Adrenal gland (tissue), 9 donors: ENCODE measurements at regions not wholly inside any gene's neighbourhood (a gene's known extent, or its start where the extent isn't known, plus 50 kb on each side); places are given as distances from the start of the nearest gene placed in this dataset.

ENCODE experiments used
- DNase-seq, 7 donors: peaks; one replicate each; pipeline ENCODE4 v3.0.0-alpha.2; 2019 to 2020
- H3K27ac ChIP-seq, 5 donors: fragments of 200-600 bp; sonication (generic) in 4 of 5; 1 replicate in 3 of 5; 2 replicates in 2 of 5; pipeline versions ENCODE4 v1.5.1 to v1.8.0; 2016 to 2020; ENCODE audit warnings: mild to moderate bottlenecking in 1 of 5
- H3K27me3 ChIP-seq: fragments of 200-600 bp; 2 replicates; pipeline ENCODE4 v1.8.0; 2021
- H3K36me3 ChIP-seq, 2 donors: fragments of 200-600 bp; replicated peaks in 1 of 2; 1 replicate in 1 of 2; 2 replicates in 1 of 2; pipeline versions ENCODE4 v1.5.1 to v1.8.0; 2018 to 2022
- H3K4me1 ChIP-seq, 2 donors: fragments of 200-600 bp; replicated peaks in 1 of 2; 1 replicate in 1 of 2; 2 replicates in 1 of 2; pipeline versions ENCODE4 v1.5.1 to v1.8.0; 2018 to 2021
- H3K4me3 ChIP-seq, 4 donors: fragments of 200-600 bp; sonication (generic) in 3 of 4; one replicate each; pipeline ENCODE4 v1.5.1; 2016 to 2018
- H3K9me3 ChIP-seq, 3 donors: fragments of 200-600 bp; sonication (generic) in 1 of 3; replicated peaks in 1 of 3; 1 replicate in 2 of 3; 2 replicates in 1 of 3; pipeline versions ENCODE4 v1.5.1 to v1.8.0; 2016 to 2021
- CTCF ChIP-seq, 6 experiments: fragments of 450-650 bp in 4 of 6; fragments of 200-600 bp in 2 of 6; sonication (generic) in 1 of 6; IDR thresholded peaks; 1 replicate in 5 of 6; 2 replicates in 1 of 6; pipeline versions ENCODE4 v1.5.1 to v1.8.0; 2016 to 2021; ENCODE audit warnings: antibody characterized with exemption in 6 of 6, mild to moderate bottlenecking in 2 of 6, moderate library complexity in 1 of 6
- POLR2A ChIP-seq, 2 donors: fragments of 450-650 bp; IDR thresholded peaks; one replicate each; pipeline ENCODE4 v1.6.1; 2017; ENCODE audit warnings: antibody characterized with exemption in 2 of 2, mild to moderate bottlenecking in 2 of 2, moderate library complexity in 1 of 2
- WGBS, 4 donors: extraction: QIAGEN DNeasy Blood & Tissue Kit in 2 of 4; methylation state at CpG; one replicate each; pipeline versions ENCODE4 v1.1.5 to v1.1.7; 2013 to 2017; 5-methylcytosine and 5-hydroxymethylcytosine counted together
- intact Hi-C, 2 donors: fragments of 100-400 bp; cut with DNase I; formaldehyde crosslinking; loops; one replicate each; pipeline versions ENCODE4 v1.14.1 to v1.15.0; 2022 to 2023
- donor health status: healthy with polysubstance abuse.
- donor health status: Bipolar disorder and iron deficiency.
- donor health status: DM: yes; HTN: yes; CAD: no.
- donor health status: DM: no; HTN: no; CAD: no.
- donor health status: DM: no; HTN: no; CAD: no.

- intact Hi-C loops = no loop called here
- no peak overlapping the region for H3K27ac ChIP-seq
- TF ChIP-seq CTCF (IDR thresholded peaks at IDR 0.05) (no peak), POLR2A (IDR thresholded peaks at IDR 0.05) (no peak)
- no peak for DNase-seq
- 84 to 90% (median 86%) methylated on average over 4 of the region's 4 CpGs for WGBS, 4 donors
- no peaks in the 10 kb centered on the region for H3K27me3 ChIP-seq
- H3K4me1 ChIP-seq = no peaks in the 10 kb centered on the region
- no peak overlapping the region for H3K4me3 ChIP-seq
- no peaks in the 10 kb centered on the region for H3K9me3 ChIP-seq
- no peaks in the 10 kb centered on the region for H3K36me3 ChIP-seq
Observed at GRCh38 chr2:100676346-100676745, 113.6 kb downstream of the PDCL3 start.

GRCh38 chr2:100677611-100678185 is 114.9 kb downstream of the PDCL3 start:
- H3K27ac ChIP-seq = no peak overlapping the region
- DNase-seq = no peak
- intact Hi-C loops = no loop called here
- H3K4me1 ChIP-seq = no peaks in the 10 kb centered on the region
- WGBS, 4 donors = 87 to 90% (median 88%) methylated on average over 11 of the region's 11 CpGs
- no peak overlapping the region for H3K4me3 ChIP-seq
- no peaks in the 10 kb centered on the region for H3K27me3 ChIP-seq
- no peaks in the 10 kb centered on the region for H3K36me3 ChIP-seq
- TF ChIP-seq CTCF (IDR thresholded peaks at IDR 0.05) (no peak), POLR2A (IDR thresholded peaks at IDR 0.05) (no peak)
- no peaks in the 10 kb centered on the region for H3K9me3 ChIP-seq

GRCh38 chr2:100679211-100679610 is 116.4 kb downstream of the PDCL3 start:
- intact Hi-C loops = no loop called here
- DNase-seq = peak in 1 of 7 donors; percentile 21
- Histone ChIP-seq H3K9me3 (no peaks in the 10 kb centered on the region), H3K27me3 (no peaks in the 10 kb centered on the region), H3K4me3 (no peak overlapping the region), H3K4me1 (no peaks in the 10 kb centered on the region), H3K27ac (no peak overlapping the region), H3K36me3 (no peaks in the 10 kb centered on the region)
- TF ChIP-seq CTCF (IDR thresholded peaks at IDR 0.05) (no peak), POLR2A (IDR thresholded peaks at IDR 0.05) (no peak)
- 92 to 100% (median 96%) methylated on average over 8 to 10 of the region's 10 CpGs for WGBS, 4 donors

GRCh38 chr2:100682536-100682935 is 119.7 kb downstream of the PDCL3 start:
- Histone ChIP-seq H3K27ac (no peak overlapping the region), H3K27me3 (no peaks in the 10 kb centered on the region), H3K4me1 (no peaks in the 10 kb centered on the region), H3K9me3 (no peaks in the 10 kb centered on the region), H3K36me3 (no peaks in the 10 kb centered on the region), H3K4me3 (no peak overlapping the region)
- intact Hi-C loops = no loop called here
- no peak for DNase-seq
- 88 to 93% (median 91%) methylated on average over 7 of the region's 7 CpGs for WGBS, 4 donors
- no peak for TF ChIP-seq CTCF (IDR thresholded peaks at IDR 0.05)
- TF ChIP-seq POLR2A (IDR thresholded peaks at IDR 0.05) = no peak
